ENCODE measurements at regions not wholly inside any gene's neighbourhood (a gene's known extent, or its start where the extent isn't known, plus 50 kb on each side); places are given as distances from the start of the nearest gene placed in this dataset.
"Not testable (repeated sequence)": the region's sequence is repeated elsewhere in the genome, so short reads cannot be mapped to it uniquely, and the experiment has no call there.

- no peak for DNase-seq
These were observed 322.9 kb downstream of the SETD4 start for GRCh38 chr21:35737449-35737848.

GRCh38 chr21:35732788-35733187, 327.5 kb downstream of the SETD4 start:
- no peak for DNase-seq

DNA sequence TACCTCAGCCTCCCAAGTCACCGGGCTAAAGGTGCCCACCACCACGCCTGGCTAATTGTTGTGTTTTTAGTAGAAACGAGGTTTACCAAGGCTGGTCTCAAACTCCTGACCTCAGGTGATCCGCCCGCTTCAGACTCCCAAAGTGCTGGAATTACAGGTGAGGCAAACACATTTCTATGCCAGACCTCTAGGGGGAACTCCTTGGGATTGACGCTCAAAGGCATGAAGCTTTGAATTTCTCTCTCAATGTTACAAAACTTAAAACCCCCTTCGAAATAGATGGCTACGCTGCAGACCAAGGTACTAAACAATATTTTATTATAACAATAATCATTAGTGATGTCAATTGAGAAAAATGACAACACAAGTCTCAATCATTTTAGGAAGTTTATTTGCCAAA, 330.0 kb downstream of the SETD4 start:
- DNase-seq = no peak

DNA sequence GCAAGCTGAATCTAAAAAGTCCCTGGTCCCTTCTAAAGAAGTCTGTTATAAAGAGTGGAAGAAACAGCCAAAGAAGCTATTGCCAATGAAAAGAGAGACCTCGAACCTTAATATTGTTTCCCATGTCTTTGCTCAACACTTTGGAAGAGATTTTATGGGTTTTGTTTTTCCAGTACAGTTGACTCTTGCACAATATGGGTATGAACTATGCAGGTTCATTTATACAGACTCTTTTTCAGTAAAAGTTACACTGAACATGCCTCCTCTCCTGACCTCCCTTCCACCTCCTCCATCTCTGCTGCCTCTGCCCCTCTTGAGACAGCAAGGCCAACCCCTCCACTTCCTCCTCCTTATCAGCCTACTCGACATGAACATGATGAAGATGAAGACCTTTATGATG, 332.5 kb downstream of the SETD4 start:
- no peak for DNase-seq

GRCh38 chr21:35724156-35724555, 336.2 kb downstream of the SETD4 start:
- peak; percentile 14 for DNase-seq

DNA sequence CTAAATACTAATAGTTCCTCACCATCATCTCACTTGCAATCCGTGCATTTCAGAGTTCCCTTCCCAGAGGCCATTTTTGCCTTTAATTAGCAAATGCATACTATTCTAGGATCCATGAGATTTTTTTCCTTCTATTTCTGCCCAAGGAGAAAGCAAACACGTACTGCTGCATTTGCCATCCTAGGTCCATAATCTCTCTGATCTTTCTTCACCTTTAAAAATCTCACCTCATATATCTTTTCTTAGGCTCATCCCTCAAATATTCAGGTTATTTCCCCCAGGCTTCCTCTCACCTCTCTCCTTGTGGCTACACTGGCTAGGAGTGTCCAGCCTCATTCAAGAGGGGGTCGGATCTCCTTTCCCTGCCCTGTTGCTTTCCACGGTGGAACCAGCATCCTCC, 338.6 kb downstream of the SETD4 start:
- no peak for DNase-seq

DNA sequence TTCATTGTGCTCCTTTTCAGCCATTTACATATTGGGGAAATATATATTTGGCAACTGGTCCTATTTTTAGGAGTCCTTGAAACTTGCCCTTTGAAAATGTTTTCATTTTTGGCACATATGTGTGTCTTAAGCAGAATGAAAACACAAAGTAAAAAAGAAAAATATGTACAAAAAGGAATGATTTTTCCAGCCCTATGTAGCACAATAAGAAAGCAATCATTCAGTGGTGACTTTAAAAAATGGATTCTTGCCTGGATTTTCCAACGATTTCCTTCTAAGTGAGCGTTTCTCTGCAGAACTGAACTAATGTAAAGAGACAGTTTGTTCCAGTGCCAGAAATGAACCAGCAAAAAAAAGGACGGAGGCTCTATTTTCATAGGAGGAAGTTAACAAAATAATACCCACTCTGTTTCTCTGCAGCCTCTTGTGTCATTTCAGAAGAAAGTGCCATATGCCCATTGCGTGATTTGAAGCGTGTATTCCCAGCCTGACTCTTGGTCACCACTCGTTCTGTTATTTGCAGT, 340.1 kb downstream of the SETD4 start:
- peak; percentile 65 for DNase-seq

DNA sequence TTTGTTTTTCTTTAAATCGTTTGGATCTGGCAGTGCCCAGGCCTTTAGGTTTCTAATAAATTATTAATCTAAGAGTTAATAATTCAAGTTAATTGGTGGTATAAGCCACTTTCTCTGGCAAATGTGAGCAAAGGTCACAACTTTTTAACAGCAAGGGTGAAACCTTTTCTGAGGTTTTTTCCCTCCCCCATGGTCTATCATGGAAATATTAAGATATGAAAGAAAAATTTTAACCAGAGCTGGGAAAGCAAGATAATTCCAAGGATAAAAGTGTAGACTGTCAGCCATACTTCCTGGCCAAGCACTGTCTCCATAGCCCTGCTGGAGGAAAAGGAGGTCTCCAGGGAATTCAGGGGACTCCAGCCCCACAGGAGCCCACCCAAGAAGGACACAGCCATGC, 341.2 kb downstream of the SETD4 start:
- no peak for DNase-seq

- no peak for DNase-seq
These were observed 343.3 kb downstream of the SETD4 start for GRCh38 chr21:35716876-35717565.

DNA sequence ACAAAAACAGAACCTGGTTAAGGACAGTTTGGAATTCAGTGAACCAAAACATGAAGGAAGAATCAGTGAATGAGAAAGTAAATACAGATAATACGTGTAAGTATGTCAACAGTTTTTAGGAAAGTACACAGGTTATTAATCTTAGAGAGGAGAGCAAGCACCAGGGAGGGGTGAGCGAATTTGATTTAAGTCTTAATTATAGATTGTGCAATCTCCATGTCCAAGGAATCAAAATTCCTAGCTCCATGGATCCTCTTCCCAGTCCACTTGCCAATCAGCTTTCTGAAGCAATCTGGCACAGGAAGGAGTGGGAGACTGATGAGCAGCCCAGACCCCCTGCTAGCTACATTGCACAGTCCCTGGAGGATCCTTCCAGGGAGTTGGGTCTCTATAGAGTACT, 346.4 kb downstream of the SETD4 start:
- DNase-seq = no peak

DNA sequence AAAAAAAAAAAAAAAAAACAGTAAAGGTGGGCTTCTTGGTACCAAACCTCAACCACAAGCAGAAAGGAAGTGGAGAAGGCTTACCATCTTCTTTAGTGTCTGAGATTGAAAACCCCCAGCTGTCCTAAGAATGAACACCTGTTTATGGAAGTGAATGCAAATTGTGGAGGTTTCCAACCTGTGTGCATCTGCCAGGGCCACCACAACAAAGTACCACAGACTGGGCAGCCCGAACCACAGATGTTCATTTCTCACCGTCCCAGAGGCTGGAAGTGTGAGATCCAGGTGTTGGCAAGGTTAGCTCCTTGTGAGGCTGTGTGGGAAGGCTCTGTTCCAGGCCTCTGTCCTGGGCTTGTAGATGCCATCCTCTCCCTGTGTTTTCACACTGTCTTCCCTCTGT, 348.7 kb downstream of the SETD4 start:
- no peak for DNase-seq

GRCh38 chr21:35711213-35711612, 349.1 kb downstream of the SETD4 start:
- no peak for DNase-seq

DNA sequence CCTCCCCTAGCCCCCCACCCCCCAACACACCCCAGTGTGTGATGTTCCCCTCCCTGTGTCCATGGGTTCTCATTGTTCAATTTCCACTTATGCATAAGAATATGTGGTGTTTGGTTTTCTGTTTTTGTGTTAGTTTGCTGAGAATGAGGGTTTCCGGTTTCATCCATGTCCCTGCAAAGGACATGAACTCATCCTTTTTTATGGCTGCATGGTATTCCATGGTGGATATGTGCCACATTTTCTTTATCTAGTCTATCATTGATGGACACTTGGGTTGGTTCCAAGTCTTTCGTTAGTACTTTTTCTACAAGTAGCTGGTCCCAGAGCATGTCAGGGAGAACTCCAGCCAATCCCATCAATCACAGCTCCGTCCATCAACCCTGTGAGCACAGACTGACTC, 350.3 kb downstream of the SETD4 start:
- not testable (repeated sequence) for DNase-seq

GRCh38 chr21:35705888-35706287, 354.4 kb downstream of the SETD4 start:
- DNase-seq = no peak

GRCh38 chr21:35705237-35705887, 355.0 kb downstream of the SETD4 start:
- DNase-seq = no peak

- no peak for DNase-seq
These were observed 356.6 kb downstream of the SETD4 start for GRCh38 chr21:35703704-35704103.

GRCh38 chr21:35699361-35699760, 361.0 kb downstream of the SETD4 start:
- DNase-seq = peak; percentile 15

GRCh38 chr21:35697321-35697808, 363.0 kb downstream of the SETD4 start:
- no peak for DNase-seq

DNA sequence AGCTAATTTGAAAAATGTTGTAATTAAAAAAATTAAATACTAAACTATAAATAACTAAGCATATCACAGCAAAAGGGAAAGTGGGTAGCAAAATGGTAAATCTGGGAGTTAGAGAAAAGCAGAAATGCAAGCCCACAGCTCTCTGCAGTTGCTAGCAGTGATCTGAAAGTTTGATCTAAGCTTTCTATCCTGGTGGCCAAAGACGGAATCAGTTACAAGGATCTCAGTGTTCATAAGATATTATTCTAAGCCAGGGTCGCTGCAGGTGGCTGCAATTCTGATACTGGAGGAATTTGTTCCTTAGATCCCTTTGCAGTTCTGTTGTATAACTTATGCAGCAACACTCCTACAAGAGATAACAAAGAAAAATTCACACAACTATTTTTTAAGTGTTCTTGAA, 363.7 kb downstream of the SETD4 start:
- no peak for DNase-seq

GRCh38 chr21:35692311-35692710, 368.0 kb downstream of the SETD4 start:
- no peak for DNase-seq

DNA sequence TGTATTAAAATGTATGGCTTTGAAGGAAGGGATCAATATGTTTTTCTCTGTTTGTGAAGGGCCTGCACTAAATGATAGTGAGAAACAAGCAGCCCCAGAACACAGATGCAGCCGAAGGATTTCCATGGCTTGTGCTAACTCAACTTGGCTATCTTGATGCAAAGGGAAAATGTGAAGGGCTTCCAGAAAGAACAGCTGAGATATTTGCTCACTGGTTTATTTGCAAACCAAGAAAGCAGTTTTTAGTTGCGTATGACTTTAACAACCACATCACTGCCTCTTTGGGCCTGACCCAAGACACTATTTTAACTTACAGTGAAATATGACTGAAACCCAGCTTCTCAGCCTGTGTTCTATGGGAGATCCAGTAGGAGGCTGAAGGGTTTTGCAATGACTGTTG, 369.9 kb downstream of the SETD4 start:
- no peak for DNase-seq

DNA sequence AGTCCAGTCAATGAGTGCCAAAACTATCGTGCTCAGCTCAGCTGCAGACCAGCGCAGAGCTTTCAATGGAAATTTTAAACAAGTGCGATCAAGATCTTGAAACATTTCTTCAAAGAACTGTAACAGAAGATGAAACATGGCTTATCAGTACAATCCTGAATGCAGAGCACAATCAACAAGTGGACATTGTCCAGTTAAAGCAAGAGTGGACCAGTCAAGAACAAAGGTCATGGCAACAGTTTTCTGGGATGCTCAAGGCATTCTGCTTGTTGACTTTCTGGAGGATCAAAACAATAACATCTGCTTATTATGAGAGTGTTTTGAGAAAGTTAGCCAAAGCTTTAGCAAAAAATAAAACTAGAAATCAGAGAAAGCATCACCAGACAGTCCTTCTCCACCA, 374.2 kb downstream of the SETD4 start:
- no peak for DNase-seq

GRCh38 chr21:35683664-35684304, 376.5 kb downstream of the SETD4 start:
- DNase-seq = no peak

Measured in inflammatory macrophage treated with lipopolysaccharide for 4 hours (primary cell).